ENCODE measurements at regions not wholly inside any gene's neighbourhood (a gene's known extent, or its start where the extent isn't known, plus 50 kb on each side); places are given as distances from the start of the nearest gene placed in this dataset.

- no peaks in the 10 kb centered on the region for H3K36me3 ChIP-seq (ENCODE audit: insufficient read depth)
- no peaks in the 10 kb centered on the region for H3K4me1 ChIP-seq (ENCODE audit: low read depth, poor library complexity, severe bottlenecking)
- no peaks in the 10 kb centered on the region for H4K20me1 ChIP-seq (ENCODE audit: insufficient read depth)
- no peak for TF ChIP-seq CTCF (conservative IDR thresholded peaks at IDR 0.05; ENCODE audit: low read depth, low read length)
- H3K4me3 ChIP-seq (IDR thresholded peaks at IDR 0.05; ENCODE audit: insufficient read depth, low read depth, low read length), result no peak overlapping the region
- H3K27ac ChIP-seq, result no peak overlapping the region
- H3K79me2 ChIP-seq (ENCODE audit: insufficient read depth, low read depth), result no peaks in the 10 kb centered on the region
- no peaks in the 10 kb centered on the region for H3K27me3 ChIP-seq (ENCODE audit: insufficient read depth, low read depth)
- H3K4me2 ChIP-seq, result no peak overlapping the region
- H2AFZ ChIP-seq (ENCODE audit: low read depth), result no peak overlapping the region
- H3K9ac ChIP-seq, result no peak overlapping the region
Measured at GRCh38 chr10:130666215-130666614, 530.0 kb downstream of the GLRX3 start.

GRCh38 chr10:130686689-130687300, 550.6 kb downstream of the GLRX3 start:
- no peaks in the 10 kb centered on the region for H3K36me3 ChIP-seq (ENCODE audit: insufficient read depth)
- H3K4me1 ChIP-seq (ENCODE audit: low read depth, poor library complexity, severe bottlenecking), result no peaks in the 10 kb centered on the region
- no peaks in the 10 kb centered on the region for H4K20me1 ChIP-seq (ENCODE audit: insufficient read depth)
- TF ChIP-seq CTCF (conservative IDR thresholded peaks at IDR 0.05; ENCODE audit: low read depth, low read length), result no peak
- H3K27me3 ChIP-seq (ENCODE audit: insufficient read depth, low read depth), result no peaks in the 10 kb centered on the region
- H3K9ac ChIP-seq, result no peak overlapping the region
- H2AFZ ChIP-seq (ENCODE audit: low read depth), result no peak overlapping the region
- H3K27ac ChIP-seq, result no peak overlapping the region
- H3K4me2 ChIP-seq, result no peak overlapping the region
- no peaks in the 10 kb centered on the region for H3K79me2 ChIP-seq (ENCODE audit: insufficient read depth, low read depth)
- H3K4me3 ChIP-seq (IDR thresholded peaks at IDR 0.05; ENCODE audit: insufficient read depth, low read depth, low read length), result no peak overlapping the region

GRCh38 chr10:130687566-130687965, 551.4 kb downstream of the GLRX3 start:
- Histone ChIP-seq H3K4me3 (IDR thresholded peaks at IDR 0.05; ENCODE audit: insufficient read depth, low read depth, low read length) (no peak overlapping the region), H3K36me3 (ENCODE audit: insufficient read depth) (no peaks in the 10 kb centered on the region), H3K9ac (no peak overlapping the region)

GRCh38 chr10:130689743-130690626, 553.8 kb downstream of the GLRX3 start:
- H3K27me3 ChIP-seq (ENCODE audit: insufficient read depth, low read depth), result no peaks in the 10 kb centered on the region
- no peaks in the 10 kb centered on the region for H3K36me3 ChIP-seq (ENCODE audit: insufficient read depth)
- H3K9ac ChIP-seq, result no peak overlapping the region
- H3K4me1 ChIP-seq (ENCODE audit: low read depth, poor library complexity, severe bottlenecking), result no peaks in the 10 kb centered on the region
- H3K27ac ChIP-seq, result no peak overlapping the region
- H4K20me1 ChIP-seq (ENCODE audit: insufficient read depth), result no peaks in the 10 kb centered on the region
- H3K79me2 ChIP-seq (ENCODE audit: insufficient read depth, low read depth), result no peaks in the 10 kb centered on the region
- no peak overlapping the region for H3K4me3 ChIP-seq (IDR thresholded peaks at IDR 0.05; ENCODE audit: insufficient read depth, low read depth, low read length)
- H3K4me2 ChIP-seq, result no peak overlapping the region
- no peak for TF ChIP-seq CTCF (conservative IDR thresholded peaks at IDR 0.05; ENCODE audit: low read depth, low read length)
- no peak overlapping the region for H2AFZ ChIP-seq (ENCODE audit: low read depth)

More at GRCh38 chr10:130687566-130687965, 551.4 kb downstream of the GLRX3 start:
- no peak for TF ChIP-seq CTCF (conservative IDR thresholded peaks at IDR 0.05; ENCODE audit: low read depth, low read length)
- Histone ChIP-seq H3K79me2 (ENCODE audit: insufficient read depth, low read depth) (no peaks in the 10 kb centered on the region), H3K27me3 (ENCODE audit: insufficient read depth, low read depth) (no peaks in the 10 kb centered on the region), H4K20me1 (ENCODE audit: insufficient read depth) (no peaks in the 10 kb centered on the region), H2AFZ (ENCODE audit: low read depth) (no peak overlapping the region), H3K4me2 (no peak overlapping the region), H3K27ac (no peak overlapping the region), H3K4me1 (ENCODE audit: low read depth, poor library complexity, severe bottlenecking) (no peaks in the 10 kb centered on the region)

Measured in KMS-11 (cell line).